ENCODE measurements at regions not wholly inside any gene's neighbourhood (a gene's known extent, or its start where the extent isn't known, plus 50 kb on each side); places are given as distances from the start of the nearest gene placed in this dataset.

- no peak for ATAC-seq
- no peaks in the 10 kb centered on the region for H3K4me1 ChIP-seq
- no peak for FAIRE-seq
- no peak for DNase-seq (ENCODE audit: low read depth in 1 of 2, low spot score in 1 of 2)
- no peak overlapping the region for H3K4me2 ChIP-seq
- ChIA-PET CTCF (no interaction called here), POLR2A (no interaction called here)
- no peak for TF ChIP-seq CTCF (IDR thresholded peaks at IDR 0.05)
- no peak for TF ChIP-seq MAZ (IDR thresholded peaks at IDR 0.05; ENCODE audit: borderline replicate concordance, low read depth, low read length)
- H3K27ac ChIP-seq, result no peak overlapping the region
- no peak overlapping the region for H3K4me3 ChIP-seq
- H3K9me3 ChIP-seq, result no peaks in the 10 kb centered on the region
These were observed 606.7 kb downstream of the STIM2 start for GRCh38 chr4:27467351-27467750.

- Histone ChIP-seq H3K9me3 (no peaks in the 10 kb centered on the region), H3K4me1 (no peaks in the 10 kb centered on the region), H3K27ac (no peak overlapping the region), H3K4me3 (no peak overlapping the region), H3K4me2 (no peak overlapping the region)
- CTCF ChIA-PET, result no interaction called here
- FAIRE-seq, result no peak
- POLR2A ChIA-PET, result no interaction called here
- 45% methylated on average over 1 of the region's 1 CpG for WGBS (ENCODE audit: missing lambda C conversion rate)
- DNase-seq (ENCODE audit: low read depth in 1 of 2, low spot score in 1 of 2), result no peak
- no peak for ATAC-seq
- no peak for TF ChIP-seq EHF (CRISPR knock-in tag; IDR thresholded peaks at IDR 0.05)
- no peak for TF ChIP-seq RCOR1 (IDR thresholded peaks at IDR 0.05; ENCODE audit: low read depth, low read length)
- no peak for TF ChIP-seq TP53 (CRISPR knock-in tag; IDR thresholded peaks at IDR 0.05)
- no peak for TF ChIP-seq HOXB5 (CRISPR knock-in tag; IDR thresholded peaks at IDR 0.05)
- TF ChIP-seq MAZ (IDR thresholded peaks at IDR 0.05; ENCODE audit: borderline replicate concordance, low read depth, low read length), result no peak
- no peak for TF ChIP-seq GATA3 (IDR thresholded peaks at IDR 0.05; ENCODE audit: borderline replicate concordance)
- no peak for TF ChIP-seq SMC3 (IDR thresholded peaks at IDR 0.05)
- TF ChIP-seq ZC3H11A (IDR thresholded peaks at IDR 0.05), result no peak
- TF ChIP-seq ZNF302 (CRISPR knock-in tag; IDR thresholded peaks at IDR 0.05), result no peak
- TF ChIP-seq JUNB (IDR thresholded peaks at IDR 0.05), result no peak
- TF ChIP-seq, protein P1, sequence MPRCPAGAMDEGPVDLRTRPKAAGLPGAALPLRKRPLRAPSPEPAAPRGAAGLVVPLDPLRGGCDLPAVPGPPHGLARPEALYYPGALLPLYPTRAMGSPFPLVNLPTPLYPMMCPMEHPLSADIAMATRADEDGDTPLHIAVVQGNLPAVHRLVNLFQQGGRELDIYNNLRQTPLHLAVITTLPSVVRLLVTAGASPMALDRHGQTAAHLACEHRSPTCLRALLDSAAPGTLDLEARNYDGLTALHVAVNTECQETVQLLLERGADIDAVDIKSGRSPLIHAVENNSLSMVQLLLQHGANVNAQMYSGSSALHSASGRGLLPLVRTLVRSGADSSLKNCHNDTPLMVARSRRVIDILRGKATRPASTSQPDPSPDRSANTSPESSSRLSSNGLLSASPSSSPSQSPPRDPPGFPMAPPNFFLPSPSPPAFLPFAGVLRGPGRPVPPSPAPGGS (IDR thresholded peaks at IDR 0.05), result no peak
- TF ChIP-seq CHD2 (IDR thresholded peaks at IDR 0.05; ENCODE audit: low read length, partially characterized antibody), result no peak
- no peak for TF ChIP-seq EHMT2 (IDR thresholded peaks at IDR 0.05; ENCODE audit: low read depth)
- no peak for TF ChIP-seq NPAS2 (CRISPR knock-in tag; IDR thresholded peaks at IDR 0.05; ENCODE audit: borderline replicate concordance)
- no peak for TF ChIP-seq RAD21 (conservative IDR thresholded peaks at IDR 0.05 in 1 of 2, IDR thresholded peaks at IDR 0.05 in 1 of 2)
- no peak for TF ChIP-seq PBX3 (IDR thresholded peaks at IDR 0.05)
- TF ChIP-seq USF2 (IDR thresholded peaks at IDR 0.05), result no peak
- no peak for TF ChIP-seq POLR2AphosphoS2 (conservative IDR thresholded peaks at IDR 0.05; ENCODE audit: low read length)
These were observed 611.7 kb downstream of the STIM2 start for GRCh38 chr4:27472364-27472763.

DNA sequence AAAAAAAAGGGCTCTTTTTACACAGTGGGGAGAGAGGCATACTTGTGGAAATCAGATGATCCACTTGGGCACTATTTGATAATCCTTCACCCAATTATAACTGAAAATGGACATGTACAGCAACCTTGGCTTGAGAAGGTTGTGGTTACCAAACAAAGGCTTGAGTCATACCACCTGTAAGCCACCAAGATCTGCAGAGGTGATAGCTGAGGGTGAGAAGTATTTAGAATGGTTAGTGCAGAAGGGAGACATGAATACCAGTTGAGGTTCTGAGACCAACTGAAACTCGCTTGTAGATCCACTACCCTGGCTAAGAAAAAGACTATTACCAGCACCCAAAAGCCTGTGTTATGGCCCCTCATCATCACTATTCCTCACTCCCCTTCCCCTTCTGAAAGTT, 614.0 kb downstream of the STIM2 start:
- Histone ChIP-seq H3K4me2 (no peak overlapping the region), H3K27ac (no peak overlapping the region), H3K4me1 (no peaks in the 10 kb centered on the region), H3K9me3 (no peaks in the 10 kb centered on the region), H3K4me3 (no peak overlapping the region)
- WGBS (ENCODE audit: missing lambda C conversion rate), result 7% methylated on average over 1 of the region's 1 CpG
- FAIRE-seq (no peak), DNase-seq (ENCODE audit: low read depth in 1 of 2, low spot score in 1 of 2) (no peak), ATAC-seq (no peak)
- ChIA-PET CTCF (no interaction called here), POLR2A (no interaction called here)
- no peak for TF ChIP-seq HOXB13 (CRISPR knock-in tag; IDR thresholded peaks at IDR 0.05; ENCODE audit: low read depth)
- TF ChIP-seq GATA3 (IDR thresholded peaks at IDR 0.05; ENCODE audit: borderline replicate concordance), result no peak
- TF ChIP-seq HES2 (IDR thresholded peaks at IDR 0.05), result no peak
